K562 (cell line): ENCODE measurements at regions not wholly inside any gene's neighbourhood (a gene's known extent, or its start where the extent isn't known, plus 50 kb on each side); places are given as distances from the start of the nearest gene placed in this dataset.

ENCODE experiments used
- ATAC-seq: fragments of 200-7000 bp; cut with Tn5 transposase; 3 replicates; pipeline ENCODE4 v1.9.1; 2020; ENCODE audit warnings: moderate library complexity
- BruUV-seq: library from RNA; stranded (reverse); fragments of 400-500 nt; replicated peaks from 2 replicates; lab custom pipeline; 2021; lab: Mats Ljungman, UMichigan
- CTCF ChIA-PET: fragments of 300-600 bp; formaldehyde crosslinking; extraction: SDS; loops from one replicate; lab custom pipeline; 2021; ENCODE audit warnings: low intra/inter-chr PET ratio; lab: Yijun Ruan, JAX
- POLR2A ChIA-PET: fragments of 300-600, 350-650 bp; sonication (Branson Sonifier 250); formaldehyde crosslinking; extraction: SDS; loops from one replicate; lab custom pipeline; 2021; ENCODE audit warnings: antibody characterized with exemption, inconsistent platforms; lab: Yijun Ruan, JAX
- DNase-seq, 4 experiments: peaks; one replicate each; pipeline versions ENCODE4 v3.0.0 to v3.0.0-alpha.2; 2011 to 2018; ENCODE audit warnings: low spot score in 3 of 4, mixed read lengths in 3 of 4; ENCODE audit errors: extremely low read depth in 1 of 4
- FAIRE-seq: peaks from 2 replicates; lab custom pipeline; 2011; peaks lifted over from hg19 to GRCh38; lab: Jason Lieb, UNC
- H2AFZ ChIP-seq: 2 replicates; pipeline ENCODE4 v1.6.0; 2011; ENCODE audit warnings: low read depth, low read length, control low read depth, inconsistent platforms
- H3K27ac ChIP-seq: fragments of 200-600 bp; 3 replicates; pipeline ENCODE4 v1.8.0; 2011; ENCODE audit warnings: low read depth, mild to moderate bottlenecking, control low read depth, inconsistent platforms, low read length, moderate library complexity, mixed read lengths; ENCODE audit errors: extremely low read depth
- H3K27me3 ChIP-seq, 2 experiments: fragments of 300-600 bp in 1 of 2; 2 replicates in 1 of 2; 3 replicates in 1 of 2; pipeline versions ENCODE4 v1.6.0 to v1.8.0; 2011; ENCODE audit warnings: inconsistent platforms in 2 of 2, low read length in 2 of 2, mild to moderate bottlenecking in 1 of 2, mixed read lengths in 1 of 2, moderate library complexity in 1 of 2; ENCODE audit not compliant: control insufficient read depth in 2 of 2, insufficient read depth in 2 of 2
- H3K36me3 ChIP-seq: fragments of 300-600 bp; 3 replicates; pipeline ENCODE4 v1.8.0; 2011; ENCODE audit warnings: mild to moderate bottlenecking, low read length, inconsistent platforms; ENCODE audit not compliant: control insufficient read depth, insufficient read depth
- H3K4me1 ChIP-seq, 2 experiments: fragments of 200-600 bp in 1 of 2; replicated peaks in 1 of 2; 2 replicates in 1 of 2; 3 replicates in 1 of 2; pipeline versions ENCODE4 v1.5.1 to v1.8.0; 2011; ENCODE audit warnings: inconsistent platforms in 2 of 2, low read length in 2 of 2, mild to moderate bottlenecking in 1 of 2, mixed read lengths in 1 of 2, moderate library complexity in 1 of 2; ENCODE audit not compliant: control insufficient read depth in 2 of 2, insufficient read depth in 2 of 2
- H3K4me2 ChIP-seq: 2 replicates; pipeline ENCODE4 v1.6.1; 2011; ENCODE audit warnings: low read length, control low read depth, inconsistent platforms, mixed read lengths; ENCODE audit not compliant: insufficient read depth
- H3K4me3 ChIP-seq: fragments of 200-600 bp; sonication (generic), shearing (Covaris generic); 2 replicates; pipeline ENCODE4 v1.5.1; 2016; ENCODE audit warnings: control low read depth, inconsistent platforms
- H3K79me2 ChIP-seq: fragments of 200-600 bp; 3 replicates; pipeline ENCODE4 v1.8.0; 2011; ENCODE audit warnings: low read length, inconsistent platforms; ENCODE audit not compliant: control insufficient read depth, insufficient read depth
- H3K9ac ChIP-seq, 2 experiments: 2 replicates each; pipeline versions ENCODE4 v1.6.0 to v1.6.1; 2011; ENCODE audit warnings: low read depth in 2 of 2, low read length in 2 of 2, control low read depth in 1 of 2, inconsistent platforms in 1 of 2, mild to moderate bottlenecking in 1 of 2, mixed read lengths in 1 of 2; ENCODE audit not compliant: insufficient read depth in 1 of 2
- H3K9me1 ChIP-seq: one replicate; pipeline ENCODE4 v1.6.0; 2011; ENCODE audit warnings: inconsistent platforms, mild to moderate bottlenecking, low read length, moderate library complexity; ENCODE audit not compliant: control insufficient read depth, insufficient read depth
- H3K9me3 ChIP-seq: replicated peaks from 2 replicates; pipeline ENCODE4 v1.5.1; 2011; ENCODE audit warnings: low read depth, low read length, inconsistent platforms; ENCODE audit not compliant: control insufficient read depth, insufficient read depth
- H4K20me1 ChIP-seq: replicated peaks from 2 replicates; pipeline ENCODE4 v1.6.1; 2011; ENCODE audit warnings: low read length, inconsistent platforms, mixed read lengths; ENCODE audit not compliant: control insufficient read depth, insufficient read depth
- ZKSCAN8 ChIP-seq: fragments of 200-800 bp; sonication (Bioruptor generic); IDR thresholded peaks from 2 replicates; pipeline ENCODE4 v1.6.1; 2016; ENCODE audit warnings: missing genetic modification characterization, missing compliant biosample characterization
- WGBS: fragments of 100-300 bp; shearing (Covaris generic); methylation state at CpG from one replicate; pipeline ENCODE4 v1.1.6; 2016; ENCODE audit warnings: low coverage, mixed read lengths; ENCODE audit not compliant: insufficient coverage; ENCODE audit errors: missing lambda C conversion rate; 5-methylcytosine and 5-hydroxymethylcytosine counted together
- in situ Hi-C: fragments of 300-500 bp; cut with MboI; formaldehyde crosslinking; loops from 4 replicates; pipeline ENCODE4 v1.15.0; 2018; ENCODE audit warnings: inconsistent platforms, mixed read lengths
- intact Hi-C: fragments of 100-400 bp; cut with micrococcal nuclease; formaldehyde crosslinking; loops from 2 replicates; pipeline ENCODE4 v1.14.2; 2022
- TF ChIP-seq, protein P1 (sequence below): fragments of 150-350 bp; IDR thresholded peaks from 2 replicates; pipeline ENCODE4 v1.6.1; 2014; ENCODE audit warnings: low read depth, mild to moderate bottlenecking, low read length, borderline replicate concordance

DNA sequence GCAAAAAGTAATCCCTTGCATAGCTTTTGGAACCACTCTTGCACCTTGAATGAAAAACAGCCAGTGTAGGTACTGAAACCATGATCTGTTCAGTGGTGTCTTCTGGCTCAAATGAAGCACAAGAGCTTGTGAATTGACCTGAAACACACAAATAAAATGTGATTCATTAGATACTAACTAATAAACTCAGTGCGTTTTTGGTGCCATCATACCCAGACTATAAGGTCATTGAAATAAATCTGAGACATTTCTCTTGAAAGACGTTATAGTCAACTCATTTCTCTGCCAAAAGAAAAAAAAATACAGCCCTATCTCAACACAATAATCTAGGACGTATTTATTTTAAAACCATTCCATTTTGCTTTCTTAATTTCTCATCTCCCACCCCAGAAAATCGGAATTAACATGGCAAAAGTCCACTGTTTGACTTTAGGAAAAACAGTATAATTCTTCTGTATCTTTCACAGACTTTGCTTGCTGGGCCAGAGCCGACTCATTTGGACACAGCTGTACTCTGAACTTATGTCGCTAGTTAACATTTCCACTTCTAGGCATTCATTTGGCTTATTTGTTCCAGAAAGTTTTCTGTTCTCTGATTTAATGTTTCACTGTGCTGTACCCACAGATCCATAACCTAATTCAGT is 284.9 kb upstream of the TBL1XR1 start:
- CTCF ChIA-PET = no interaction called here
- ATAC-seq (no peak), FAIRE-seq (no peak), DNase-seq (no peak)
- H3K9ac ChIP-seq = no peak overlapping the region
- WGBS = 46% methylated on average over 6 of the region's 6 CpGs
- TF ChIP-seq, protein P1, sequence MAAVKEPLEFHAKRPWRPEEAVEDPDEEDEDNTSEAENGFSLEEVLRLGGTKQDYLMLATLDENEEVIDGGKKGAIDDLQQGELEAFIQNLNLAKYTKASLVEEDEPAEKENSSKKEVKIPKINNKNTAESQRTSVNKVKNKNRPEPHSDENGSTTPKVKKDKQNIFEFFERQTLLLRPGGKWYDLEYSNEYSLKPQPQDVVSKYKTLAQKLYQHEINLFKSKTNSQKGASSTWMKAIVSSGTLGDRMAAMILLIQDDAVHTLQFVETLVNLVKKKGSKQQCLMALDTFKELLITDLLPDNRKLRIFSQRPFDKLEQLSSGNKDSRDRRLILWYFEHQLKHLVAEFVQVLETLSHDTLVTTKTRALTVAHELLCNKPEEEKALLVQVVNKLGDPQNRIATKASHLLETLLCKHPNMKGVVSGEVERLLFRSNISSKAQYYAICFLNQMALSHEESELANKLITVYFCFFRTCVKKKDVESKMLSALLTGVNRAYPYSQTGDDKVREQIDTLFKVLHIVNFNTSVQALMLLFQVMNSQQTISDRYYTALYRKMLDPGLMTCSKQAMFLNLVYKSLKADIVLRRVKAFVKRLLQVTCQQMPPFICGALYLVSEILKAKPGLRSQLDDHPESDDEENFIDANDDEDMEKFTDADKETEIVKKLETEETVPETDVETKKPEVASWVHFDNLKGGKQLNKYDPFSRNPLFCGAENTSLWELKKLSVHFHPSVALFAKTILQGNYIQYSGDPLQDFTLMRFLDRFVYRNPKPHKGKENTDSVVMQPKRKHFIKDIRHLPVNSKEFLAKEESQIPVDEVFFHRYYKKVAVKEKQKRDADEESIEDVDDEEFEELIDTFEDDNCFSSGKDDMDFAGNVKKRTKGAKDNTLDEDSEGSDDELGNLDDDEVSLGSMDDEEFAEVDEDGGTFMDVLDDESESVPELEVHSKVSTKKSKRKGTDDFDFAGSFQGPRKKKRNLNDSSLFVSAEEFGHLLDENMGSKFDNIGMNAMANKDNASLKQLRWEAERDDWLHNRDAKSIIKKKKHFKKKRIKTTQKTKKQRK = no peak
- peak; percentile 5; the same call in 1 of the 2 replicates for TF ChIP-seq ZKSCAN8 (CRISPR knock-in tag)
- H3K27me3 ChIP-seq = no peaks in the 10 kb centered on the region
- POLR2A ChIA-PET = interaction anchor here (1.0 kb wide), 1 partner anchor 14 kb away, joined by 3 read pairs; no protein-coding TSS in a partner anchor
- in situ Hi-C loops (no loop called here), intact Hi-C loops (no loop called here)
- no TSS peak for BruUV-seq
- H3K27ac ChIP-seq = no peak overlapping the region
- H3K4me3 ChIP-seq = no peak overlapping the region
- H3K4me1 ChIP-seq = peaks cover 6 to 13% of the 10 kb centered on the region in 2 experiments; a peak in 4 of 5 replicates
- no peaks in the 10 kb centered on the region for H3K79me2 ChIP-seq
- no peaks in the 10 kb centered on the region; the same call in 1 of the 2 replicates for H3K9me3 ChIP-seq
- H3K9me1 ChIP-seq = no peaks in the 10 kb centered on the region
- no peaks in the 10 kb centered on the region; the same call in 1 of the 2 replicates for H4K20me1 ChIP-seq
- no peaks in the 10 kb centered on the region for H3K36me3 ChIP-seq
- H2AFZ ChIP-seq = no peak overlapping the region
- no peak overlapping the region for H3K4me2 ChIP-seq
